Neural cell (in vitro differentiated cells): ENCODE measurements at regions not wholly inside any gene's neighbourhood (a gene's known extent, or its start where the extent isn't known, plus 50 kb on each side); places are given as distances from the start of the nearest gene placed in this dataset.

Experiments used
- H2AFZ ChIP-seq: fragments of 200-600, 300-800 bp; sonication (generic), shearing (Covaris generic); 2 replicates; pipeline ENCODE4 v1.6.0; 2014; ENCODE audit warnings: low read depth, mild to moderate bottlenecking, antibody characterized with exemption, low read length, moderate library complexity
- H3F3A ChIP-seq: fragments of 200-600 bp; shearing (Covaris generic); 2 replicates; pipeline ENCODE4 v1.6.1; 2016; ENCODE audit warnings: mild to moderate bottlenecking, moderate library complexity, mixed read lengths, antibody characterized with exemption, low read length; ENCODE audit not compliant: insufficient read depth, poor library complexity, severe bottlenecking
- H3K27ac ChIP-seq: fragments of 200-600, 300-800 bp; sonication (generic), shearing (Covaris generic); 2 replicates; pipeline ENCODE4 v1.5.1; 2014; ENCODE audit warnings: mild to moderate bottlenecking, low read length, moderate library complexity
- H3K27me3 ChIP-seq: fragments of 300-800, 200-600 bp; sonication (generic), shearing (Covaris generic); 2 replicates; pipeline ENCODE4 v1.6.0; 2014; ENCODE audit warnings: mild to moderate bottlenecking, low read depth, low read length, moderate library complexity; ENCODE audit not compliant: insufficient read depth
- H3K36me3 ChIP-seq: fragments of 300-800, 200-600 bp; sonication (generic), shearing (Covaris generic); 2 replicates; pipeline ENCODE4 v1.5.1; 2014; ENCODE audit warnings: mild to moderate bottlenecking, antibody characterized with exemption, low read length, moderate library complexity; ENCODE audit not compliant: insufficient read depth
- H3K4me2 ChIP-seq: fragments of 300-800, 200-600 bp; sonication (generic), shearing (Covaris generic); 2 replicates; pipeline ENCODE4 v1.6.0; 2014; ENCODE audit warnings: mild to moderate bottlenecking, low read length
- H3K4me3 ChIP-seq: fragments of 300-800, 200-600 bp; sonication (generic), shearing (Covaris generic); 2 replicates; pipeline ENCODE4 v1.5.1; 2014; ENCODE audit warnings: mild to moderate bottlenecking, low read length, moderate library complexity
- H3K79me2 ChIP-seq: fragments of 200-600 bp; shearing (Covaris generic); replicated peaks from 2 replicates; pipeline ENCODE4 v1.6.0; 2014; ENCODE audit warnings: mild to moderate bottlenecking, low read length, moderate library complexity; ENCODE audit not compliant: insufficient read depth
- H3K9ac ChIP-seq: fragments of 300-800, 200-600 bp; sonication (generic), shearing (Covaris generic); 2 replicates; pipeline ENCODE4 v1.6.1; 2016; ENCODE audit warnings: mild to moderate bottlenecking, low read length, mixed read lengths
- H3K9me2 ChIP-seq: fragments of 200-600 bp; shearing (Covaris generic); 2 replicates; pipeline ENCODE4 v1.6.1; 2016; ENCODE audit warnings: mild to moderate bottlenecking, low read length, mixed read lengths; ENCODE audit not compliant: insufficient read depth
- H3K9me3 ChIP-seq: fragments of 200-600, 300-800 bp; sonication (generic), shearing (Covaris generic); 2 replicates; pipeline ENCODE4 v1.6.1; 2016; ENCODE audit warnings: mild to moderate bottlenecking, mixed run types, low read length, moderate library complexity, mixed read lengths
- H4K20me1 ChIP-seq: fragments of 200-600 bp; shearing (Covaris generic); 2 replicates; pipeline ENCODE4 v1.6.1; 2016; ENCODE audit warnings: mild to moderate bottlenecking, mixed run types; ENCODE audit not compliant: insufficient read depth
- CTCF ChIP-seq: fragments of 450-650 bp; IDR thresholded peaks from 2 replicates; pipeline ENCODE4 v1.5.1; 2014; ENCODE audit warnings: antibody characterized with exemption, mild to moderate bottlenecking, moderate library complexity; ENCODE audit not compliant: poor library complexity, severe bottlenecking
- EP300 ChIP-seq: fragments of 450-650 bp; conservative IDR thresholded peaks from 2 replicates; pipeline ENCODE4 v1.6.1; 2014; ENCODE audit warnings: antibody characterized with exemption, mild to moderate bottlenecking, moderate library complexity; ENCODE audit not compliant: poor library complexity, severe bottlenecking
- EZH2 ChIP-seq: fragments of 200-600, 300-800 bp; shearing (Covaris generic), sonication (generic); IDR thresholded peaks from 2 replicates; pipeline ENCODE4 v1.6.1; 2014; ENCODE audit warnings: antibody characterized with exemption, low read length, borderline replicate concordance, mild to moderate bottlenecking; ENCODE audit not compliant: insufficient read depth, poor library complexity, severe bottlenecking
- MXI1 ChIP-seq: fragments of 450-650 bp; conservative IDR thresholded peaks from 2 replicates; pipeline ENCODE4 v1.6.1; 2014; ENCODE audit warnings: antibody characterized with exemption, mild to moderate bottlenecking; ENCODE audit not compliant: poor library complexity, severe bottlenecking
- POLR2AphosphoS5 ChIP-seq: IDR thresholded peaks from 2 replicates; pipeline ENCODE4 v1.6.1; 2012
- RAD21 ChIP-seq: fragments of 450-650 bp; conservative IDR thresholded peaks from 2 replicates; pipeline ENCODE4 v1.6.1; 2014; ENCODE audit warnings: antibody characterized with exemption, mild to moderate bottlenecking, moderate library complexity
- REST ChIP-seq: IDR thresholded peaks from 2 replicates; pipeline ENCODE4 v1.6.1; 2012; ENCODE audit warnings: borderline replicate concordance
- SMC3 ChIP-seq: fragments of 450-650 bp; conservative IDR thresholded peaks from 2 replicates; pipeline ENCODE4 v1.6.1; 2014; ENCODE audit warnings: antibody characterized with exemption, mild to moderate bottlenecking, moderate library complexity; ENCODE audit not compliant: poor library complexity
- TAF1 ChIP-seq: IDR thresholded peaks from 2 replicates; pipeline ENCODE4 v1.6.1; 2012; ENCODE audit warnings: low read depth

- TF ChIP-seq EP300 (no peak), SMC3 (no peak), MXI1 (no peak), REST (no peak), RAD21 (no peak)
- Histone ChIP-seq H3K4me2 (no peak overlapping the region), H3K36me3 (no peaks in the 10 kb centered on the region), H4K20me1 (no peaks in the 10 kb centered on the region), H3K9ac (no peak overlapping the region), H3K27ac (no peak overlapping the region), H2AFZ (no peak overlapping the region), H3K79me2 (no peaks in the 10 kb centered on the region), H3K4me3 (no peak overlapping the region), H3K9me2 (no peaks in the 10 kb centered on the region), H3F3A (no peaks in the 10 kb centered on the region), H3K9me3 (no peaks in the 10 kb centered on the region), H3K27me3 (no peaks in the 10 kb centered on the region)
Observed at GRCh38 chr13:31920727-31921100, 110.9 kb upstream of the FRY start.

GRCh38 chr13:31922724-31923123, 108.8 kb upstream of the FRY start:
- Histone ChIP-seq H3K9me2 (no peaks in the 10 kb centered on the region), H3K4me2 (no peak overlapping the region), H4K20me1 (no peaks in the 10 kb centered on the region), H3K79me2 (no peaks in the 10 kb centered on the region), H3K36me3 (no peaks in the 10 kb centered on the region), H3K27ac (no peak overlapping the region), H2AFZ (no peak overlapping the region), H3K9me3 (no peaks in the 10 kb centered on the region), H3K9ac (no peak overlapping the region), H3F3A (no peaks in the 10 kb centered on the region), H3K27me3 (no peaks in the 10 kb centered on the region), H3K4me3 (no peak overlapping the region)
- TF ChIP-seq EZH2 (no peak), TAF1 (no peak), POLR2AphosphoS5 (no peak), CTCF (no peak), EP300 (no peak), MXI1 (no peak), RAD21 (no peak), REST (no peak), SMC3 (no peak)
